K562 (cell line): ENCODE measurements at regions not wholly inside any gene's neighbourhood (a gene's known extent, or its start where the extent isn't known, plus 50 kb on each side); places are given as distances from the start of the nearest gene placed in this dataset.

ENCODE experiments used
- CSDE1 ChIP-seq, 2 experiments: fragments of 450-650 bp; IDR thresholded peaks; 2 replicates each; pipeline ENCODE4 v1.6.1; 2016; ENCODE audit warnings: mild to moderate bottlenecking in 1 of 2
- ZNF584 ChIP-seq: fragments of 200-800 bp; sonication (Bioruptor generic); IDR thresholded peaks from 2 replicates; pipeline ENCODE4 v1.6.1; 2016; ENCODE audit warnings: low read depth, mild to moderate bottlenecking, missing genetic modification characterization, missing compliant biosample characterization
- ZNF695 ChIP-seq: fragments of 450-650 bp; formaldehyde crosslinking; IDR thresholded peaks from 2 replicates; pipeline ENCODE4 v1.4.0; 2020; ENCODE audit warnings: mild to moderate bottlenecking, moderate library complexity
- TF ChIP-seq, protein P1 (sequence below): fragments of 200-600 bp; sonication (generic); IDR thresholded peaks from one replicate; pipeline ENCODE4 v1.6.1; 2012; ENCODE audit warnings: mild to moderate bottlenecking, low read depth, low read length, inconsistent platforms

DNA sequence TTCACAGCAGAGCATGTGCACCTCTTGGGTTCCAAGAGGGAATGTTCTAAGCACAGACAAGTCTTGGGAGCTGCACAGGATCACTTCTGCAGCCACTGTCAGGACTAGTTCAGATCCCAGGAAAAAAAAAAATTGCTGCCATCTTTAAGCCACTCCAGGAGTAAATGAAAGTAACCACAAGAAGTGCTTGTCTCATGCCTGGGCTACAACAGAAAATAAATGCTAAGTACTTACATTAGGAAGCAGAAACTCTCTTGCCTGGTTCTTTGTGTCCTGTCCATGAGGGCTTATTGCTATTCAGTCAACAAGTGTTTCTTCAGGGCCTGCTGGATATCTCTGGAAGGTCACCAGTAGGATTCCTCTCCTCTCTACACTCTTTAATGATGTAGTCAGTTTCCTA is 176.1 kb downstream of the KTN1 start (continued):
- TF ChIP-seq, protein P1, sequence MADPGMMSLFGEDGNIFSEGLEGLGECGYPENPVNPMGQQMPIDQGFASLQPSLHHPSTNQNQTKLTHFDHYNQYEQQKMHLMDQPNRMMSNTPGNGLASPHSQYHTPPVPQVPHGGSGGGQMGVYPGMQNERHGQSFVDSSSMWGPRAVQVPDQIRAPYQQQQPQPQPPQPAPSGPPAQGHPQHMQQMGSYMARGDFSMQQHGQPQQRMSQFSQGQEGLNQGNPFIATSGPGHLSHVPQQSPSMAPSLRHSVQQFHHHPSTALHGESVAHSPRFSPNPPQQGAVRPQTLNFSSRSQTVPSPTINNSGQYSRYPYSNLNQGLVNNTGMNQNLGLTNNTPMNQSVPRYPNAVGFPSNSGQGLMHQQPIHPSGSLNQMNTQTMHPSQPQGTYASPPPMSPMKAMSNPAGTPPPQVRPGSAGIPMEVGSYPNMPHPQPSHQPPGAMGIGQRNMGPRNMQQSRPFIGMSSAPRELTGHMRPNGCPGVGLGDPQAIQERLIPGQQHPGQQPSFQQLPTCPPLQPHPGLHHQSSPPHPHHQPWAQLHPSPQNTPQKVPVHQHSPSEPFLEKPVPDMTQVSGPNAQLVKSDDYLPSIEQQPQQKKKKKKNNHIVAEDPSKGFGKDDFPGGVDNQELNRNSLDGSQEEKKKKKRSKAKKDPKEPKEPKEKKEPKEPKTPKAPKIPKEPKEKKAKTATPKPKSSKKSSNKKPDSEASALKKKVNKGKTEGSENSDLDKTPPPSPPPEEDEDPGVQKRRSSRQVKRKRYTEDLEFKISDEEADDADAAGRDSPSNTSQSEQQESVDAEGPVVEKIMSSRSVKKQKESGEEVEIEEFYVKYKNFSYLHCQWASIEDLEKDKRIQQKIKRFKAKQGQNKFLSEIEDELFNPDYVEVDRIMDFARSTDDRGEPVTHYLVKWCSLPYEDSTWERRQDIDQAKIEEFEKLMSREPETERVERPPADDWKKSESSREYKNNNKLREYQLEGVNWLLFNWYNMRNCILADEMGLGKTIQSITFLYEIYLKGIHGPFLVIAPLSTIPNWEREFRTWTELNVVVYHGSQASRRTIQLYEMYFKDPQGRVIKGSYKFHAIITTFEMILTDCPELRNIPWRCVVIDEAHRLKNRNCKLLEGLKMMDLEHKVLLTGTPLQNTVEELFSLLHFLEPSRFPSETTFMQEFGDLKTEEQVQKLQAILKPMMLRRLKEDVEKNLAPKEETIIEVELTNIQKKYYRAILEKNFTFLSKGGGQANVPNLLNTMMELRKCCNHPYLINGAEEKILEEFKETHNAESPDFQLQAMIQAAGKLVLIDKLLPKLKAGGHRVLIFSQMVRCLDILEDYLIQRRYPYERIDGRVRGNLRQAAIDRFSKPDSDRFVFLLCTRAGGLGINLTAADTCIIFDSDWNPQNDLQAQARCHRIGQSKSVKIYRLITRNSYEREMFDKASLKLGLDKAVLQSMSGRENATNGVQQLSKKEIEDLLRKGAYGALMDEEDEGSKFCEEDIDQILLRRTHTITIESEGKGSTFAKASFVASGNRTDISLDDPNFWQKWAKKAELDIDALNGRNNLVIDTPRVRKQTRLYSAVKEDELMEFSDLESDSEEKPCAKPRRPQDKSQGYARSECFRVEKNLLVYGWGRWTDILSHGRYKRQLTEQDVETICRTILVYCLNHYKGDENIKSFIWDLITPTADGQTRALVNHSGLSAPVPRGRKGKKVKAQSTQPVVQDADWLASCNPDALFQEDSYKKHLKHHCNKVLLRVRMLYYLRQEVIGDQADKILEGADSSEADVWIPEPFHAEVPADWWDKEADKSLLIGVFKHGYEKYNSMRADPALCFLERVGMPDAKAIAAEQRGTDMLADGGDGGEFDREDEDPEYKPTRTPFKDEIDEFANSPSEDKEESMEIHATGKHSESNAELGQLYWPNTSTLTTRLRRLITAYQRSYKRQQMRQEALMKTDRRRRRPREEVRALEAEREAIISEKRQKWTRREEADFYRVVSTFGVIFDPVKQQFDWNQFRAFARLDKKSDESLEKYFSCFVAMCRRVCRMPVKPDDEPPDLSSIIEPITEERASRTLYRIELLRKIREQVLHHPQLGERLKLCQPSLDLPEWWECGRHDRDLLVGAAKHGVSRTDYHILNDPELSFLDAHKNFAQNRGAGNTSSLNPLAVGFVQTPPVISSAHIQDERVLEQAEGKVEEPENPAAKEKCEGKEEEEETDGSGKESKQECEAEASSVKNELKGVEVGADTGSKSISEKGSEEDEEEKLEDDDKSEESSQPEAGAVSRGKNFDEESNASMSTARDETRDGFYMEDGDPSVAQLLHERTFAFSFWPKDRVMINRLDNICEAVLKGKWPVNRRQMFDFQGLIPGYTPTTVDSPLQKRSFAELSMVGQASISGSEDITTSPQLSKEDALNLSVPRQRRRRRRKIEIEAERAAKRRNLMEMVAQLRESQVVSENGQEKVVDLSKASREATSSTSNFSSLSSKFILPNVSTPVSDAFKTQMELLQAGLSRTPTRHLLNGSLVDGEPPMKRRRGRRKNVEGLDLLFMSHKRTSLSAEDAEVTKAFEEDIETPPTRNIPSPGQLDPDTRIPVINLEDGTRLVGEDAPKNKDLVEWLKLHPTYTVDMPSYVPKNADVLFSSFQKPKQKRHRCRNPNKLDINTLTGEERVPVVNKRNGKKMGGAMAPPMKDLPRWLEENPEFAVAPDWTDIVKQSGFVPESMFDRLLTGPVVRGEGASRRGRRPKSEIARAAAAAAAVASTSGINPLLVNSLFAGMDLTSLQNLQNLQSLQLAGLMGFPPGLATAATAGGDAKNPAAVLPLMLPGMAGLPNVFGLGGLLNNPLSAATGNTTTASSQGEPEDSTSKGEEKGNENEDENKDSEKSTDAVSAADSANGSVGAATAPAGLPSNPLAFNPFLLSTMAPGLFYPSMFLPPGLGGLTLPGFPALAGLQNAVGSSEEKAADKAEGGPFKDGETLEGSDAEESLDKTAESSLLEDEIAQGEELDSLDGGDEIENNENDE: no peak
- TF ChIP-seq CSDE1 (IDR thresholded peaks at IDR 0.05) (no peak), ZNF695 (CRISPR knock-in tag) (no peak), ZNF584 (CRISPR knock-in tag) (no peak)
